A172 (cell line): ENCODE measurements at regions not wholly inside any gene's neighbourhood (a gene's known extent, or its start where the extent isn't known, plus 50 kb on each side); places are given as distances from the start of the nearest gene placed in this dataset.

ENCODE experiments used
- DNase-seq: peaks from one replicate; pipeline ENCODE4 v3.0.0-alpha.2; 2015; ENCODE audit warnings: low spot score

DNA sequence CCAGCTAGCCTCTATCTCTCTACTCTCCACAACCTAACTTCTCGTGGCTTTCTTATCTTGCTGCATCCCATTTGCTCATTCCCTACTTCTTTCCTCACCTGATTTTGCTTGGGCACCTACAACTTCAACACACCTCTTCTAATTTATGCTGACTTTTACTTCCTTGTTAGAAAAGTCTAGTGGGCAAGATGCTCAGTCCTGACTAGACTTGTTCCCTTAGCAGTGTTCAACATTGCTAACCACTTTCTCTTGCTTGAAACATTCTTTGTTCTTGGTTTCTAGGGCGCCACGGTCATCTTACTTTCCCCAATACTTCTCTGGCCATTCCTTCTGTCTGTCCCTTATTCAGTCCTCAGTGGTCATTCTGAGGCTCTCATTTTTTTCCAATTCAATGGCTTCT is 454.7 kb upstream of the CWC22 start:
- no peak for DNase-seq

DNA sequence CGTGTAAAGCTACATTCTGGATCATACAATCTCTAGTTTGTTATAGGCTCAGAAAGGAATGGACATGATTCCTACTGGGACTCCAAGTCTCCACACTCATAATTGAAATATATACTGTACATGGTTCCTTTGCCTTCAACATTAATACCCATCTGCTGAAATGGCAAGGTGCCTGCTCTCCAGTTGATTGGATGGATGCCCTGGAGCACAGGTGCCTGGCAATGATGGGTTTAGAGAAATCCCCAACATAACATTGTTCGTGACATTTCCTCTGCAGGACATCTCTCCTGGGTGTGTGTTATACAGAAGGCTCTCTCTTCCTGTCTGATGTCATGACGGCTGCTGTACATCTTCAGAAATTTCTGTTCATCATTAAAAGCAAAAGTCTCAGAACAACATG is 449.7 kb upstream of the CWC22 start:
- no peak for DNase-seq

DNA sequence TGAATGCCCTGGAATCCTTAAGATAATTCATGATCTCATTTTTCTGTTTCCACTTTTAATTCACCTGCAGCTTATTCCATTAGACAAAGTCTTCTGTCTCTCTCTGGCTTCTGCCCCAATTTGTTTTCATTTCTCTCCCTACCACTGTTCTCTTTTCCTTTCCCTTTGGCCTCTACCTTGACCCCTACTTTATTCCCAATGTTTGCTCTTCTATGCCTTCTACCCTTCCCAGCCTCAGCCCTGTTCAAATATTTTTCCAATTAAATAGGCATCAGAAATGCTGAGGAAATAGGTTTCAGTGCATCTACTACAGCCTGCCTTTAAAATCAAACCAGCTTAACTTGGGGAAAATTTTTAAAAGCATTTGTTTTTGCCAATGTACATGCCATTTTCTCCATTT is 443.7 kb upstream of the CWC22 start:
- DNase-seq = no peak

DNA sequence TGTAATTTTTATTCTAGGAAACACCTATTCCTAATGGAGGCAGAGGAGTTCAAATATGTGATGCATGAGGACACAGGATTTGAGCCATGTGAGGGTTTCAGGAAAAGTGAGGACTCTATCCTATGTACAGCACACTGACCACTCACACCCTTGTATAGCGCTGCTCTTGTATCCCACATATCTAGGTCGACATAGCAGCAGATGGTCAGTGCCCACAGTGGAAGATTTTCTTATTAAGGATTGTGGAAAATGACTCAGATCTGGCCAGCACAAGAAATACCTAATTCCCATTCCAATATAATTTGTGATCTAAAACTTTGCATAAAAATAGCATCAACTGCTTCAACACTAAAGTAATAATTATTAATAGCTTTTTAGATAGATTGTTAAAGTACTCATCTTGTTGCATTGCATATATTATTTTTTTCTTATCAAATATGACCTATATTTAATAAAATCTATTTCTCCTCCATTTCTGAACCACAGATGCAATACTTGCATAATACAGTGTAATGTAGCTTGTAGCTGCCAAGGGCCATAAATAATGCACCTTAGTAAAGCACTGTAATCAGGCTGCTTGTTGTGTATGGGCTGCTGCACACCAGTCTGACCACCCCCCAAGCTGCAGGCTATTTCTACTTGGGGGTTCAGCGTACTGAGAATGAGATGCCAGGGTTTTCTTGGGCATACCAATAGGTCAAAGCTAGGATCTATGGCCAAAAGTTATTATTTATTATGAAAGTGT is 442.2 kb upstream of the CWC22 start:
- no peak for DNase-seq

DNA sequence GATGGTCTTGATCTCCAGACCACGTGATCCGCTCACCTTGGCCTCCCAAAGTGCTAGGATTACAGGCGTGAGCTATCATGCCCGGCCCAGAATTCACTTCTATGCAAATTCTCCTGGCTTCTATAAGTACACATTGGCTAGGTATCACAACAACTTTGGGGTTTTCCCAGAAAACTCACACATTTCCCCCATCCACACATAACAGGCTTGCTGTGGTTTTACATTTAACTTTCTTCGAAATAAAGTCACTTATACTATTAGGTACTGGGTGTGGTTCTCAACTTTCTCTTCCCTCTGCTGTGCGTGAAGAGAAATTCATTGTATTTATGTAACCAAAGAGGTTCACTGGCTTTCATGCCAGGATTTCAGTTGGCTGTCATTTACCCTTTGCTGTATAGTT is 439.4 kb upstream of the CWC22 start:
- DNase-seq = no peak

DNA sequence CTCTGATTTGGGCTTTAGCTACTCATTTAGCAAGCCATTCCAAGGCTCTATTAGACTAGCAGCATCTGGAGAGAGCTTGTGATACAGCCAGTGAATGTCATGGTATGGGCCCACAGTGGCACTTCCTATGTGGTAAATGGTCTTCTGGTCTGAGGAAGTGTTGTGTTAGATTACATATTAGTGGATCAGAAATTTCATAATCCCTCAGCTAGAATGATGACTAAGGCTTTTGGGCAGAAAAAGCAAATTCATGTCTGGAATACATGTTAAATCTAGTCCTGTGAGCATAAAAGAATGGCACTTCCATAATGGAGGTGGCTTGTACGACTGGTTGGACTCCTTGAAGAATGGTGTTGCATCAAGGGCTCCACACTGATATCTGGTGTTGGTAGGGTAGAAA is 436.8 kb upstream of the CWC22 start:
- no peak for DNase-seq

DNA sequence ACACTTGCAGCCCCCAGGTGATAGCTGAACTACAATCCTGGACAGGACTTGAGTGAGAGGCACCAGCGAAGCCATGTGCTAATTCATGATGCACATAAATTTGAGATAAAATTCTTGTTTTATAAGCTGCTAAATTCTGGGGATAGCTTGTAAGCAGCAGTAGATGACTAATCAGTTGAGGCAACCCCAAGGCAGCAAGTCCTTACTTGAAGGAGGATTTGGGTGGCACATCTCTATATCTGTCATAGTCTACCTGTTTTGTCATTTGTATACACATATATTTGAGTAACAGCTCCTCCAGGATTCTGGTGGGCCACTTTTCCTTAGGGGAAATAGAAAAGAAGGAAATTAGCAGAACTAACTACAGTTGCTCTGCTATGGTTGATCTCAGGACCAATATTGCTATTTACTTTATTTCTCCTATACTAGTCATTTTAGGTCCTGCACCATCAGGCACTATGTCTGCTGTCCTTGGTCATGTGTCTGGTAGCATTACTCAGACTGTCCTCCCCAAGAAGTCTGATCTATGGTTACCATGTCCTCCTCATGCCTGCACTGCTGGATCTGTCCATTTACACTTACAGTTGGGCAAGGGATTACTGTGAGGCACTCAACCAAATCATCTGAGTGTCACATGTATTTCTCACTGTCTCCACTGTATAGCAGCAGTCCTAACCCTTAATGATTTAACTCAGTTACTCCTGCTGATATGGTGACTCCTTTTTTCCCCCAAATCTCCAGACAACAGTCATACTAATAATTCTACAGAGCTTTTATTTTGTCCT is 436.0 kb upstream of the CWC22 start:
- DNase-seq = no peak

DNA sequence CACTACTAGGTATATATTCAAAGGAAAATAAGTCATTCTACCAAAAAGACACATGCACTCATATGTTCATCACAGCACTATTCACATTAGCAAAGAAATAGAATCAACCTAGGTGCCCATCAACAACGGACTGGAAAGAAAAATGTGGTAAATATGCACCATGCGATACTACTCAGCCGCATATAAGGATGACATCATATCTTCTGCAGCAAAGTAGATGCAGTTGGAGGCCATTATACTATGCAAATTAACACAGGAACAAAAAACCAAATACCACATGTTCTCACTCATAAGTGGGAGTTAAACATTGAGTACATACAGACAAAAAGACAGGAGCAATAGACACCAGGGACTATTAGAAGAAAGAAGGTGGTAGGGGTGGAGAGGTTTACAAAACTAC is 412.1 kb upstream of the CWC22 start:
- DNase-seq = no peak

DNA sequence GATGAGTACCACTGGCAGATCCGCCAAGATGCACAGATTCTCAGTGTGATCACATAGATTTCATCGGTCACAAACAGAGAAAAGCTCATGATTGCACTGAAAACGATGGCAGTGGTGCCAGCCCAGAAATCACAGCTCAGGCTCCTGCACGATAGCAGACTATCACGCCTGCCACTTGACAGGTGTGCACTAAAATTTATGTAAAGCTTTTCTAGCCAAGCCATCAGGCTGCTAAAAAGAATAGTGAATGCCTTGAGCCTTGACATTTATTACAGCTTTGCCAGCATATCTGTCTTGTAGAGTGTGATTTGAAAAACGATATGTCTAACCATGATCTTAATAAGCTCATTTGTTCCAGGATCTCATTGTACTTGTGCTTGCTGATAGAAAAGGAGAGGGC is 409.5 kb upstream of the CWC22 start:
- DNase-seq = no peak

DNA sequence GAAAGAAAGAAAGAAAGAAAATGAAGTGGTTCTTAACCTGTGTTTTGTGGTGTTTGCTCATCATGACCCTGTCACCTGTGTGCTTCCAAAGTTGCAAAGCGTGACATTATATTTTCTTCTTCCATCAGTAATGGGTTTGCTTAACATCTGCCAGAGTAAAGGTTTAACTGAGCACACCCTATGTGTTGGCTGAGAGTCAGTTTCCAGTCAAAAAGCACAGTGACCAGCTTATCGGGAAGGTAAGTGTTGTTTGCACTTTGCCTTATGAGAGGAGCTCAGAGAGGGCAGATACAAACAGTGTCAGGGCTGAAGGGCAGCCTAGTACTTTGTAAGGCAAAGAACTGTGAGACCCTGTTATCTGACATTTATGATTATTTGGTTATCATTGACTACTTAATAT is 406.2 kb upstream of the CWC22 start:
- DNase-seq = no peak

DNA sequence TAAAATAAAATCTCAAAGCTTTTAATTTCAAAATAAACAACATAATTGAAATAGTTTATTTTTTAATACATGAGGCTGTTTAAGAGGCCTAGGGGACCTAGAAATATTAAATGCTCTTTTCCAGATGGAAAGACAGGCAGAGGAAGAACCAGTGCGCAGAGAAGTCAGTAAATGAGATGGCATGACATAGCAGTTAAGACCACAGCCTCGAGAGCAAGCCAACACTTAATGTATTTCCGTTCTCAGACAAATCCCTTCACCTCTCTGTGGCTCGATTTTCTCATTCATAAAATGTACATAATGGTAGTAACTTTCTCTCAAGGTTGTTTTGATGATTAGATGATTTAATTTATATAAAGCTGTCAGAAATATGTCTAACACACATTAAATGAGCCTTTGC is 405.1 kb upstream of the CWC22 start:
- DNase-seq = no peak

DNA sequence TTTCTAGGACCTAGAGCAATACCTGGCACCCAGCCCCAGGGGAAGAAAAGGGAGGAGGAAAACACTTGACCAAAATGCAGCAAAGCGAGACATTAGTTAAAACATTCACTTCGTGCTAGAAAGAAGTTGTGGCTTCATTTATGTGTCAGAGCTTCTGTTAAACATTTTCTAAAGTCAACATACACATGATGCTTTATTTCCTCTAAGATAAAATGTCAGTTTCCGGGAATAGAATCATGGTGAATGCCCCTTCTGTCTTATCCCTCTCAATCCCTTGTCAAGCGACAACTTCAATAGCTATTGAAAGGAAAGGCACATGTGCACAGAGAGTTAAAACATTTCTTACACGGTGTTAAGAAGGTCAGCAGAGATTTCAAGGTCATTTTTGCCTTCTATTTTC is 404.6 kb upstream of the CWC22 start:
- no peak for DNase-seq

DNA sequence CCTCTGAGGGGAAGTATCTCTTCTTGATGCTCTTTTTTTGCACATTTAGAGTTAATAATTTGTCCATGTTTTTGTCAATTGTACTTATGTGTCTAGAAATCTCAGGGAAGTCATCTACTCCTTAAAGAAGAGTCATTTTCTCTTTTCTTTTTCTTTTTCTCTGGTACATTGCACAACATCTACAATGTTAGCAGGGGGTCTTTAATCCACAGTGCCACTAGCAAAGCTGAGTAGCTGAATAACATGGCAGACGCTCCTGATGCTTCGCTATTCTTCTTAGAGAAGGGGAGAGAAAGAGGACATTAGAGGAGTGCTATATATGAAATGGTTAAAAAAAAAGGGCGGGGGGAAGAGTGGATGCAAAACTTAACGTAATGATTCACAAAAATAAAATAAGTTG is 399.6 kb upstream of the CWC22 start:
- no peak for DNase-seq

DNA sequence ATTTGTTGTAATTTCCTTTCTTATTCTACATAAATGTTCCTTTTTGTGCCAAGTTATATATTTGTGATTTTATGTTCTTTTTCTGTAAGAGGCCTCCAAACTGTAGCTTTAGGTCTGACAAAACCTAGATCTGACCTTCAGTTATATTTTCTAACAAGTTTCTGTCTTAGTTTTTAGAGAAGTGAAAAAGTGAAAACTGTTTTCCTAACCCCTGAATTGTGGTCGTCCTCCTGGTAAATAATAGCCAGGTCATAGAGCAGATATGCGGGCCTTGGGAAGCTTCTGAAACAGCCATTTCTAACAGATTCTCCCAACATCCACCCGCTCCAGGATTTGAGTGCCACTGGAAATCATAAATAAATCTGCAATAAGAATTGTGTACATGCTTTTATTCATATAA is 398.4 kb upstream of the CWC22 start:
- DNase-seq = no peak

DNA sequence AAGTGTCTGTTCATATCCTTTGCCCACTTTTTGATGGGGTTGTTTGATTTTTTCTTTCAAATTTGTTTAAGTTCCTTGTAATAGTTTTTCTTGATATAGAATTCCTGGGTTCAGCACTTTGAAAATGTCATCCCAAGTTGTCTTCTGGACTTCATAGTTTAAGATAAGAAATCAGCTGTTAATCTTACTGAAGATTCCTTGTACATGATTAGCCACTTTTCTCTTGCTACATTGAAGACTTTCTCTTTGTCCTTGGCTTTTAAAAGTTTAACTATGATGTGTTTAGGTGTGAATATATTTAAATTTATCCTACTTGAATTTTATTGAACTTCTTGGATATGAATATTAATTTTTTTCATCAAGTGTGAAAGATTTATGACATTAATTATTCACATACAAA is 387.2 kb upstream of the CWC22 start:
- DNase-seq = no peak

DNA sequence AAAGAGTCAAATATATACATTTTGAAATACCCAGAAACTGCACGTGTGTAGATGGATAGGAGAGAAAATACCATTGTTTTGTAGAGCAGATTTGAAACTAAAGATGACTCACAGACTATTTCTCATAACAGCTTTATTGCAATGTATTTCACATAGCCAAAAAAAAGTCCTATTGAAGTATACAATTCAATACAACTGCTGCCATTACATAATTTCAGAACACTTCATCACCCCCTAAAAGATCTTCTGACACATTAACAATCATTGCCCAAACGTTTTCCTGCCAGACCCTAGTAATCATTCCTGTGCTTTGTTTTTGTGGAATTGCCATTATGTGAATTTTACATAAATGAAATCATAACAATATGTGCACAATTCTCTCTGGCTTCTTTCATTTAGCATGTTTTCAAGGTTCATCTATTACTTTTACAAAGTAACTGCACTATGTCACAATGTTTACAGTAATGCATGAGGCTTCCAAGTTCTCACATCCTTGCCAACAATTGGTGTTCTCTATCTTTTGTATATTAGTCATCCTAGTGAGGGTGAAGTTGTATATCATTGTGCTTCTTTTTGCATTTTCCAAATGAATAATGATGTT is 378.6 kb upstream of the CWC22 start:
- DNase-seq = peak; percentile 72

DNA sequence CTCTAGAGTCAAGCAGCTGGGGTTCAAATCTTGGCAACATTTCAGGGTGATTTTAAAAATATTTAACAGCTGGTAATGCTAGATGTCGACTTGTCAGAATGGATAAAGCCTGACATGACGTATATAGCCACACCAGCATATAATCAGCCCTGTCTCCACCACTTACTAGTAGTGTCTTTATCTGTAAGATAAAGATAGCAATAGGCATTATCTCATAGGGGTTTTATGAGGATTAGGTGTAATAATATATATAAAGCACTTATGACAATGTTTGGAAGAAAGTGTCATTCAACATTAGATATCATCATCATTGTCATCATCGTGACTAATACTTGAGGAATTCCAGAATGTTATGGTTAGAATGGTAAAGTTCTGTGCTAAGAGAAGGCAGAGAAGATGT is 369.0 kb upstream of the CWC22 start:
- DNase-seq = peak; percentile 41

DNA sequence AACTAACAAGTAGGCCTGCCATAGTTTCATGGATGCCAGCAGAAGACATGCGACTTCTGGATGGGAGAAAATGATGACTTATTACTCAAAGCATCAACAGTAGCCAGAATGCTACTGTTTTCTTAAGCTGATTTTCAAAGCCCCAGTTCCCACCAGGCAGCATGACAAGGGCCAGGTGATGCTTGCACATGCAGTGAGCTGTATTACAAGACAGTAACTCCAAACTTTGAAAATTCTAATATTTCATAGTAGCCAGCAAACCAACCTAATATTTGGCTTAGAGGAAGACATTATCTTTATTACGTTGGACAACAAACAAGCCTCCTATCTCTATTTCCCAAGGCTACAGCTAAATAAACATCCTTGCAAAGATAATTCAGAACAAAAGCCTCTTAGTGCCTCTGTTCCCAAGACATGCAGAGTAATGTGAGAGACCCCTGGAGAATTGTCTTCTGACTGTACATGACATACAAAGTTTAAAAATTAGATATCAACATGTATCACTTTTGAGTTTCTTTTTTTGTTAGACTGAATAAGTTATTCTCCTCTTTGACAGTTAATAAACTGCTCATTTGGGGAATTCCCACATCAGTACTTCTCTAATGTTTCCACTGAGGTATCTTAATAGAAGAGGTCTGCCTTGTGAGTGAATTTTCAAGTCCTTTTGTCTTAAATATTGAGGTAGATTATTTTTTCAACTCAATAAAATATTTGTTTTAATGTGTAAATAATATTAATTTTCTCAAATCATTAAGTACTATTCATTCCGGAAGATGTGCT is 367.6 kb upstream of the CWC22 start:
- no peak for DNase-seq

DNA sequence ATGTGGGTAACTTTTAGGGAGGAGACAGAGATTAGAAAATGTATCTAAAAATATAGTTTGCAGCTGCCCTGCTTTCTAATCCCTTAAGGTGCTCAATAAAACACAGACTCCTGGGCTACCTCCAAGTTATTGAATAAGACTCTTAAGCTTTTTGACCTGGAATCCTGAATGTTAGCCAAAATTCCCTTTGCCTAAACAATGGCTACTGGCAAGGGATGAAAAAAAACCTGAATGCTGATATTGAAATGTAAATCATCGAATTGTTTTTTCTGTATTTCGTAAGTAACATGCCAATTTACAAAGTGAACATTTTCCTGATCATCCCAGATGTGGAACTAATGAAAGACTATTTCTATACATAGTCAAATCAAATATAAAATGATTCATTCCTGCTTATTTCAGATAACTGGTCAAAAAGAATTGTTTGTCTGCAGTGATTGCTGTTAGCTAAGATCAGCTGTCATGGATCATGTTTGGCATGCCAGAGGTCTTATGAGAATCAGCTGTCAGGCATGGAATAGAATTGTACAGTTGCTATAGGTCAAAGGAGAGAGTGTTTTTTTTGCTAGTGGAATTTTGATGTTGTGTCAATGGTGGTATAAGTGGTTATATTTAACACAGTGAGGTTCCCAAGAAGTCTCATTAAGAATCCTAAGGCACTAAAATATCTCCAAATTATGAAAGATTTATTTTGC is 363.6 kb upstream of the CWC22 start:
- no peak for DNase-seq

DNA sequence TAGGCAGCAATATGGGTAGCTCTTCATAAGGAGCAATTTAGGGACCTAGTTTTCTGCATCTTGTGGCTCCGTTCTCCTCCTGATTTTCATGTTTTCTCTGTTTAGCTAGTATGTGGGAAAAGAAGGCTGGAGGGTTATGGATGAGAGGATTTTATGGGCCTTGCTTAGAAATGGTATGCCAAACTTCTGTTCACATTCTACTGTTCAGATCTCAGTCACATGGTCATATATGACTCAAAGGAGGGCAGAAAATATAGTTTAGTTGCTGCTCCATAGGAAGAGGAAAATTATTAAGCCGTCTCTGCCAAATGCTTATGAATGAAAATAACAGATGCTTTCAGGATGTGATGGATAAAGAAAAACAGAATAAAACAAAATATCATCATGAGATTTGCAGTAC is 361.8 kb upstream of the CWC22 start:
- no peak for DNase-seq

DNA sequence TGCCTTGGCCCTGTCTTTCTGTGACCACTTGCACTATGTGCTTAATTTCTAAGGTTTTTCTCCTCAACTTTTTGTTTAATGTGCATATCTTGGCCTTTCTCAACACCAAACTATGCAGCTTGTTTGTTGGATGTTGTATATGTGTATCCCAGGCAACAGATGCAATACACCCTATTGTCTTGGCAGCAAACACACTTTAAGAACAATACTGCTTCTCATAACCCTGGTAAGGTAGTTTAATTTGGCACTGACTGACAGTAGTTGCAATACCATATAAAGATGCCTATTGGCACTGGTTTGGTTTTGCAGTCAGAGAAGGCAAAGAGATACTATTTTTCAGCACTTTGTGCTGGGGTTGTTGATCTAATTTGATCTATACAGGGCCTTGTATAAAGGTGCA is 360.7 kb upstream of the CWC22 start:
- DNase-seq = no peak

DNA sequence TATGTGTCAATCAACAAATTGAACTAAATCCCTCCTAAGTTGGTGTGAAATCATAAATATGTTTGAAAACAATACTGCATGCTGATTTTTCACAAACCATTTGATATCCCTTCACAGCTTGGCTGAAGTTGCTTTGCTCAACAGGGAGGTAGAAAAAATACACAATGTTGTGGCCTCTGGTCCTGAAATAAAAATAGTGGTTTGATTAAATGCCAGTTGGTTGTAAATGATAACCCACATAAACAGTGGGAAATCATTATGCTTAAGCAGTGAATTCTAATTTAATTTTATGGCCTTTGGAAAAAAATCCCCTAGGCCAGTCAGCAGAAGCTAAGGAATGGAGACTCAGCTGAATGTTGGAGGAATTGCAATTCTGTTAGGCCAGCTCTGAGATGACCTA is 359.4 kb upstream of the CWC22 start:
- DNase-seq = no peak
